Stimulated activated naive CD8-positive, alpha-beta T cell treated with anti-CD3 and anti-CD28 coated beads, Interleukin-15, Interleukin-2, amounts not matched to agents 100 ng/mL and 50 ng/mL, for 24 hours (primary cell): ENCODE measurements at regions not wholly inside any gene's neighbourhood (a gene's known extent, or its start where the extent isn't known, plus 50 kb on each side); places are given as distances from the start of the nearest gene placed in this dataset.

Experiments
- H3K27ac Mint-ChIP-seq: one replicate; pipeline ENCODE4 v1.8.0; 2021; ENCODE audit warnings: mild to moderate bottlenecking, mixed read lengths
- H3K27me3 Mint-ChIP-seq: one replicate; pipeline ENCODE4 v1.8.0; 2021; ENCODE audit warnings: mixed read lengths
- H3K36me3 Mint-ChIP-seq: one replicate; pipeline ENCODE4 v1.8.0; 2021; ENCODE audit warnings: low read depth, mixed read lengths
- H3K4me1 Mint-ChIP-seq: one replicate; pipeline ENCODE4 v1.8.0; 2021; ENCODE audit warnings: low read depth, mixed read lengths
- H3K4me3 Mint-ChIP-seq: one replicate; pipeline ENCODE4 v1.8.0; 2021; ENCODE audit warnings: mild to moderate bottlenecking, mixed read lengths
- H3K9me3 Mint-ChIP-seq: one replicate; pipeline ENCODE4 v1.8.0; 2021; ENCODE audit warnings: mixed read lengths

GRCh38 chr13:85652491-85652890, 146.7 kb downstream of the SLITRK6 start:
- H3K27me3 Mint-ChIP-seq: no peaks in the 10 kb centered on the region
- H3K4me1 Mint-ChIP-seq: no peaks in the 10 kb centered on the region
- no peak overlapping the region for H3K4me3 Mint-ChIP-seq
- H3K9me3 Mint-ChIP-seq: peaks cover 5% of the 10 kb centered on the region
- H3K36me3 Mint-ChIP-seq: no peaks in the 10 kb centered on the region
- no peak overlapping the region for H3K27ac Mint-ChIP-seq

- peaks cover 5% of the 10 kb centered on the region for H3K9me3 Mint-ChIP-seq
- H3K36me3 Mint-ChIP-seq: no peaks in the 10 kb centered on the region
- no peaks in the 10 kb centered on the region for H3K4me1 Mint-ChIP-seq
- no peaks in the 10 kb centered on the region for H3K27me3 Mint-ChIP-seq
- no peak overlapping the region for H3K4me3 Mint-ChIP-seq
- no peak overlapping the region for H3K27ac Mint-ChIP-seq
These were observed 147.8 kb downstream of the SLITRK6 start for GRCh38 chr13:85651440-85651839.

GRCh38 chr13:85650613-85651012, 148.6 kb downstream of the SLITRK6 start:
- Mint-ChIP-seq H3K4me3 (no peak overlapping the region), H3K27me3 (no peaks in the 10 kb centered on the region), H3K36me3 (no peaks in the 10 kb centered on the region), H3K27ac (no peak overlapping the region), H3K9me3 (peaks cover 5% of the 10 kb centered on the region), H3K4me1 (no peaks in the 10 kb centered on the region)

GRCh38 chr13:85640727-85641126, 158.5 kb downstream of the SLITRK6 start:
- no peak overlapping the region for H3K4me3 Mint-ChIP-seq
- H3K27me3 Mint-ChIP-seq: no peaks in the 10 kb centered on the region
- H3K9me3 Mint-ChIP-seq: peaks cover 4% of the 10 kb centered on the region
- H3K36me3 Mint-ChIP-seq: no peaks in the 10 kb centered on the region
- no peaks in the 10 kb centered on the region for H3K4me1 Mint-ChIP-seq
- no peak overlapping the region for H3K27ac Mint-ChIP-seq

GRCh38 chr13:85638815-85639393, 160.3 kb downstream of the SLITRK6 start:
- Mint-ChIP-seq H3K36me3 (no peaks in the 10 kb centered on the region), H3K4me1 (no peaks in the 10 kb centered on the region), H3K27ac (no peak overlapping the region), H3K27me3 (no peaks in the 10 kb centered on the region), H3K4me3 (no peak overlapping the region), H3K9me3 (peaks cover 4% of the 10 kb centered on the region)

- no peak overlapping the region for H3K27ac Mint-ChIP-seq
These were observed 161.0 kb downstream of the SLITRK6 start for GRCh38 chr13:85638265-85638664.

GRCh38 chr13:85632526-85633195, 166.6 kb downstream of the SLITRK6 start:
- Mint-ChIP-seq H3K4me3 (no peak overlapping the region), H3K36me3 (no peaks in the 10 kb centered on the region), H3K27ac (no peak overlapping the region), H3K27me3 (no peaks in the 10 kb centered on the region), H3K4me1 (no peaks in the 10 kb centered on the region), H3K9me3 (no peaks in the 10 kb centered on the region)

More at GRCh38 chr13:85638265-85638664, 161.0 kb downstream of the SLITRK6 start:
- peaks cover 4% of the 10 kb centered on the region for H3K9me3 Mint-ChIP-seq
- H3K36me3 Mint-ChIP-seq: no peaks in the 10 kb centered on the region
- no peak overlapping the region for H3K4me3 Mint-ChIP-seq
- no peaks in the 10 kb centered on the region for H3K4me1 Mint-ChIP-seq
- H3K27me3 Mint-ChIP-seq: no peaks in the 10 kb centered on the region

GRCh38 chr13:85631801-85632200, 167.4 kb downstream of the SLITRK6 start:
- Mint-ChIP-seq H3K4me3 (no peak overlapping the region), H3K36me3 (no peaks in the 10 kb centered on the region), H3K9me3 (no peaks in the 10 kb centered on the region), H3K4me1 (no peaks in the 10 kb centered on the region), H3K27ac (no peak overlapping the region), H3K27me3 (no peaks in the 10 kb centered on the region)

GRCh38 chr13:85626603-85627002, 172.6 kb downstream of the SLITRK6 start:
- Mint-ChIP-seq H3K4me3 (no peak overlapping the region), H3K4me1 (no peaks in the 10 kb centered on the region), H3K27ac (no peak overlapping the region), H3K27me3 (no peaks in the 10 kb centered on the region), H3K9me3 (no peaks in the 10 kb centered on the region), H3K36me3 (no peaks in the 10 kb centered on the region)

GRCh38 chr13:85619321-85619720, 179.9 kb downstream of the SLITRK6 start:
- H3K4me1 Mint-ChIP-seq: no peaks in the 10 kb centered on the region
- H3K27ac Mint-ChIP-seq: no peak overlapping the region
- no peaks in the 10 kb centered on the region for H3K27me3 Mint-ChIP-seq
- no peaks in the 10 kb centered on the region for H3K36me3 Mint-ChIP-seq
- no peak overlapping the region for H3K4me3 Mint-ChIP-seq
- peaks cover 5% of the 10 kb centered on the region for H3K9me3 Mint-ChIP-seq

GRCh38 chr13:85618521-85618920, 180.7 kb downstream of the SLITRK6 start:
- no peak overlapping the region for H3K27ac Mint-ChIP-seq
- H3K4me3 Mint-ChIP-seq: no peak overlapping the region
- no peaks in the 10 kb centered on the region for H3K36me3 Mint-ChIP-seq
- H3K9me3 Mint-ChIP-seq: peaks cover 5% of the 10 kb centered on the region
- H3K4me1 Mint-ChIP-seq: no peaks in the 10 kb centered on the region
- no peaks in the 10 kb centered on the region for H3K27me3 Mint-ChIP-seq

GRCh38 chr13:85616275-85616674, 182.9 kb downstream of the SLITRK6 start:
- no peaks in the 10 kb centered on the region for H3K36me3 Mint-ChIP-seq

GRCh38 chr13:85615031-85615430, 184.2 kb downstream of the SLITRK6 start:
- Mint-ChIP-seq H3K4me3 (no peak overlapping the region), H3K27me3 (no peaks in the 10 kb centered on the region), H3K27ac (no peak overlapping the region), H3K4me1 (no peaks in the 10 kb centered on the region), H3K9me3 (peaks cover 5% of the 10 kb centered on the region), H3K36me3 (no peaks in the 10 kb centered on the region)

More at GRCh38 chr13:85616275-85616674, 182.9 kb downstream of the SLITRK6 start:
- H3K27ac Mint-ChIP-seq: no peak overlapping the region
- H3K4me3 Mint-ChIP-seq: no peak overlapping the region
- H3K27me3 Mint-ChIP-seq: no peaks in the 10 kb centered on the region
- no peaks in the 10 kb centered on the region for H3K4me1 Mint-ChIP-seq
- H3K9me3 Mint-ChIP-seq: peaks cover 5% of the 10 kb centered on the region

GRCh38 chr13:85610024-85610423, 189.2 kb downstream of the SLITRK6 start:
- H3K4me1 Mint-ChIP-seq: no peaks in the 10 kb centered on the region
- H3K9me3 Mint-ChIP-seq: peaks cover 9% of the 10 kb centered on the region
- no peak overlapping the region for H3K27ac Mint-ChIP-seq
- H3K36me3 Mint-ChIP-seq: no peaks in the 10 kb centered on the region
- no peaks in the 10 kb centered on the region for H3K27me3 Mint-ChIP-seq
- H3K4me3 Mint-ChIP-seq: no peak overlapping the region

GRCh38 chr13:85608255-85608829, 190.9 kb downstream of the SLITRK6 start:
- H3K4me1 Mint-ChIP-seq: no peaks in the 10 kb centered on the region
- H3K36me3 Mint-ChIP-seq: no peaks in the 10 kb centered on the region
- peaks cover 9% of the 10 kb centered on the region for H3K9me3 Mint-ChIP-seq
- H3K27me3 Mint-ChIP-seq: no peaks in the 10 kb centered on the region
- H3K27ac Mint-ChIP-seq: no peak overlapping the region
- no peak overlapping the region for H3K4me3 Mint-ChIP-seq
